ENCODE measurements at regions not wholly inside any gene's neighbourhood (a gene's known extent, or its start where the extent isn't known, plus 50 kb on each side); places are given as distances from the start of the nearest gene placed in this dataset.
A peak's percentile ranks its signal among the peaks of the same experiment; 100 is the strongest.

GRCh38 chr2:78521938-78522337, 503.6 kb upstream of the REG3G start:
- ATAC-seq (no peak), DNase-seq (ENCODE audit: low spot score) (no peak)
- TF ChIP-seq, protein P1, sequence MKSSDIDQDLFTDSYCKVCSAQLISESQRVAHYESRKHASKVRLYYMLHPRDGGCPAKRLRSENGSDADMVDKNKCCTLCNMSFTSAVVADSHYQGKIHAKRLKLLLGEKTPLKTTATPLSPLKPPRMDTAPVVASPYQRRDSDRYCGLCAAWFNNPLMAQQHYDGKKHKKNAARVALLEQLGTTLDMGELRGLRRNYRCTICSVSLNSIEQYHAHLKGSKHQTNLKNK (CRISPR knock-in tag; IDR thresholded peaks at IDR 0.05): no peak
- TF ChIP-seq NR2C2 (CRISPR knock-in tag; IDR thresholded peaks at IDR 0.05) (no peak), ZNF671 (CRISPR knock-in tag; IDR thresholded peaks at IDR 0.05) (no peak), HMGA2 (CRISPR knock-in tag; IDR thresholded peaks at IDR 0.05) (no peak), GABPB1 (CRISPR knock-in tag; IDR thresholded peaks at IDR 0.05) (no peak), SOX15 (CRISPR knock-in tag; IDR thresholded peaks at IDR 0.05) (no peak)
- TF ChIP-seq, protein P2, sequence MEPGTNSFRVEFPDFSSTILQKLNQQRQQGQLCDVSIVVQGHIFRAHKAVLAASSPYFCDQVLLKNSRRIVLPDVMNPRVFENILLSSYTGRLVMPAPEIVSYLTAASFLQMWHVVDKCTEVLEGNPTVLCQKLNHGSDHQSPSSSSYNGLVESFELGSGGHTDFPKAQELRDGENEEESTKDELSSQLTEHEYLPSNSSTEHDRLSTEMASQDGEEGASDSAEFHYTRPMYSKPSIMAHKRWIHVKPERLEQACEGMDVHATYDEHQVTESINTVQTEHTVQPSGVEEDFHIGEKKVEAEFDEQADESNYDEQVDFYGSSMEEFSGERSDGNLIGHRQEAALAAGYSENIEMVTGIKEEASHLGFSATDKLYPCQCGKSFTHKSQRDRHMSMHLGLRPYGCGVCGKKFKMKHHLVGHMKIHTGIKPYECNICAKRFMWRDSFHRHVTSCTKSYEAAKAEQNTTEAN (CRISPR knock-in tag; IDR thresholded peaks at IDR 0.05): no peak
- ChIA-PET POLR2A (no interaction called here), CTCF (no interaction called here)
- Mint-ChIP-seq H3K27me3 (ENCODE audit: low read depth) (peaks cover 5% of the 10 kb centered on the region; the same call in 1 of the 2 replicates), H3K36me3 (no peaks in the 10 kb centered on the region), H3K4me3 (no peak overlapping the region), H3K27ac (no peak overlapping the region), H3K9me3 (no peaks in the 10 kb centered on the region), H3K4me1 (no peaks in the 10 kb centered on the region)

- Mint-ChIP-seq H3K4me1 (peaks cover 18% of the 10 kb centered on the region), H3K27me3 (ENCODE audit: low read depth) (peaks cover 40% of the 10 kb centered on the region), H3K9me3 (no peaks in the 10 kb centered on the region), H3K27ac (0 out of 2 replicates have a peak overlapping the region, but pooled peaks have one; percentile 7), H3K4me3 (peak overlapping the region; percentile 9), H3K36me3 (no peaks in the 10 kb centered on the region)
- POLR2A ChIA-PET: no interaction called here
- TF ChIP-seq TEAD1 (CRISPR knock-in tag; IDR thresholded peaks at IDR 0.05): no peak
- TF ChIP-seq ZNF423 (CRISPR knock-in tag; IDR thresholded peaks at IDR 0.05): 0 out of 2 replicates have a peak, but pooled peaks have one; percentile 22
- ATAC-seq (peak; percentile 79), DNase-seq (ENCODE audit: low spot score) (no peak)
- CTCF ChIA-PET: interaction anchor here (1.0 to 1.6 kb wide), 2 partner anchors 9 to 508 kb away, joined by 3 read pairs; no protein-coding TSS in a partner anchor
Measured at GRCh38 chr2:78532762-78533379, 492.6 kb upstream of the REG3G start.

- ATAC-seq: no peak
- POLR2A ChIA-PET: interaction anchor here (0.6 kb wide), 1 partner anchor 25 kb away, joined by 7 read pairs; no protein-coding TSS in a partner anchor
- Mint-ChIP-seq H3K27ac (no peak overlapping the region), H3K4me1 (peaks cover 18% of the 10 kb centered on the region), H3K27me3 (ENCODE audit: low read depth) (peaks cover 31% of the 10 kb centered on the region), H3K9me3 (no peaks in the 10 kb centered on the region), H3K4me3 (no peak overlapping the region), H3K36me3 (no peaks in the 10 kb centered on the region)
- no peak for DNase-seq (ENCODE audit: low spot score)
- CTCF ChIA-PET: interaction anchor here (0.6 kb wide), 1 partner anchor 370 kb away, joined by 4 read pairs; no protein-coding TSS in a partner anchor
- TF ChIP-seq, protein P3, sequence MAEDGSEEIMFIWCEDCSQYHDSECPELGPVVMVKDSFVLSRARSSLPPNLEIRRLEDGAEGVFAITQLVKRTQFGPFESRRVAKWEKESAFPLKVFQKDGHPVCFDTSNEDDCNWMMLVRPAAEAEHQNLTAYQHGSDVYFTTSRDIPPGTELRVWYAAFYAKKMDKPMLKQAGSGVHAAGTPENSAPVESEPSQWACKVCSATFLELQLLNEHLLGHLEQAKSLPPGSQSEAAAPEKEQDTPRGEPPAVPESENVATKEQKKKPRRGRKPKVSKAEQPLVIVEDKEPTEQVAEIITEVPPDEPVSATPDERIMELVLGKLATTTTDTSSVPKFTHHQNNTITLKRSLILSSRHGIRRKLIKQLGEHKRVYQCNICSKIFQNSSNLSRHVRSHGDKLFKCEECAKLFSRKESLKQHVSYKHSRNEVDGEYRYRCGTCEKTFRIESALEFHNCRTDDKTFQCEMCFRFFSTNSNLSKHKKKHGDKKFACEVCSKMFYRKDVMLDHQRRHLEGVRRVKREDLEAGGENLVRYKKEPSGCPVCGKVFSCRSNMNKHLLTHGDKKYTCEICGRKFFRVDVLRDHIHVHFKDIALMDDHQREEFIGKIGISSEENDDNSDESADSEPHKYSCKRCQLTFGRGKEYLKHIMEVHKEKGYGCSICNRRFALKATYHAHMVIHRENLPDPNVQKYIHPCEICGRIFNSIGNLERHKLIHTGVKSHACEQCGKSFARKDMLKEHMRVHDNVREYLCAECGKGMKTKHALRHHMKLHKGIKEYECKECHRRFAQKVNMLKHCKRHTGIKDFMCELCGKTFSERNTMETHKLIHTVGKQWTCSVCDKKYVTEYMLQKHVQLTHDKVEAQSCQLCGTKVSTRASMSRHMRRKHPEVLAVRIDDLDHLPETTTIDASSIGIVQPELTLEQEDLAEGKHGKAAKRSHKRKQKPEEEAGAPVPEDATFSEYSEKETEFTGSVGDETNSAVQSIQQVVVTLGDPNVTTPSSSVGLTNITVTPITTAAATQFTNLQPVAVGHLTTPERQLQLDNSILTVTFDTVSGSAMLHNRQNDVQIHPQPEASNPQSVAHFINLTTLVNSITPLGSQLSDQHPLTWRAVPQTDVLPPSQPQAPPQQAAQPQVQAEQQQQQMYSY (CRISPR knock-in tag; IDR thresholded peaks at IDR 0.05): no peak
- TF ChIP-seq ZBTB21 (CRISPR knock-in tag; IDR thresholded peaks at IDR 0.05; ENCODE audit: borderline replicate concordance): no peak
- no peak for TF ChIP-seq MYBL2 (CRISPR knock-in tag; IDR thresholded peaks at IDR 0.05)
- TF ChIP-seq ATF3 (CRISPR knock-in tag; conservative IDR thresholded peaks at IDR 0.05): no peak
- no peak for TF ChIP-seq GABPB1 (CRISPR knock-in tag; IDR thresholded peaks at IDR 0.05)
- no peak for TF ChIP-seq ZNF121 (CRISPR knock-in tag; IDR thresholded peaks at IDR 0.05)
- TF ChIP-seq ZNF423 (CRISPR knock-in tag; IDR thresholded peaks at IDR 0.05): no peak
- TF ChIP-seq, protein P4, sequence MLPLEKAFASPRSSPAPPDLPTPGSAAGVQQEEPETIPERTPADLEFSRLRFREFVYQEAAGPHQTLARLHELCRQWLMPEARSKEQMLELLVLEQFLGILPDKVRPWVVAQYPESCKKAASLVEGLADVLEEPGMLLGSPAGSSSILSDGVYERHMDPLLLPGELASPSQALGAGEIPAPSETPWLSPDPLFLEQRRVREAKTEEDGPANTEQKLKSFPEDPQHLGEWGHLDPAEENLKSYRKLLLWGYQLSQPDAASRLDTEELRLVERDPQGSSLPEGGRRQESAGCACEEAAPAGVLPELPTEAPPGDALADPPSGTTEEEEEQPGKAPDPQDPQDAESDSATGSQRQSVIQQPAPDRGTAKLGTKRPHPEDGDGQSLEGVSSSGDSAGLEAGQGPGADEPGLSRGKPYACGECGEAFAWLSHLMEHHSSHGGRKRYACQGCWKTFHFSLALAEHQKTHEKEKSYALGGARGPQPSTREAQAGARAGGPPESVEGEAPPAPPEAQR (CRISPR knock-in tag; IDR thresholded peaks at IDR 0.05): no peak
- TF ChIP-seq, protein P5, sequence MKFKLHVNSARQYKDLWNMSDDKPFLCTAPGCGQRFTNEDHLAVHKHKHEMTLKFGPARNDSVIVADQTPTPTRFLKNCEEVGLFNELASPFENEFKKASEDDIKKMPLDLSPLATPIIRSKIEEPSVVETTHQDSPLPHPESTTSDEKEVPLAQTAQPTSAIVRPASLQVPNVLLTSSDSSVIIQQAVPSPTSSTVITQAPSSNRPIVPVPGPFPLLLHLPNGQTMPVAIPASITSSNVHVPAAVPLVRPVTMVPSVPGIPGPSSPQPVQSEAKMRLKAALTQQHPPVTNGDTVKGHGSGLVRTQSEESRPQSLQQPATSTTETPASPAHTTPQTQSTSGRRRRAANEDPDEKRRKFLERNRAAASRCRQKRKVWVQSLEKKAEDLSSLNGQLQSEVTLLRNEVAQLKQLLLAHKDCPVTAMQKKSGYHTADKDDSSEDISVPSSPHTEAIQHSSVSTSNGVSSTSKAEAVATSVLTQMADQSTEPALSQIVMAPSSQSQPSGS (CRISPR knock-in tag; IDR thresholded peaks at IDR 0.05; ENCODE audit: borderline replicate concordance, low read depth): no peak
- TF ChIP-seq FOXJ3 (CRISPR knock-in tag; IDR thresholded peaks at IDR 0.05; ENCODE audit: borderline replicate concordance): no peak
- TF ChIP-seq, protein P6, sequence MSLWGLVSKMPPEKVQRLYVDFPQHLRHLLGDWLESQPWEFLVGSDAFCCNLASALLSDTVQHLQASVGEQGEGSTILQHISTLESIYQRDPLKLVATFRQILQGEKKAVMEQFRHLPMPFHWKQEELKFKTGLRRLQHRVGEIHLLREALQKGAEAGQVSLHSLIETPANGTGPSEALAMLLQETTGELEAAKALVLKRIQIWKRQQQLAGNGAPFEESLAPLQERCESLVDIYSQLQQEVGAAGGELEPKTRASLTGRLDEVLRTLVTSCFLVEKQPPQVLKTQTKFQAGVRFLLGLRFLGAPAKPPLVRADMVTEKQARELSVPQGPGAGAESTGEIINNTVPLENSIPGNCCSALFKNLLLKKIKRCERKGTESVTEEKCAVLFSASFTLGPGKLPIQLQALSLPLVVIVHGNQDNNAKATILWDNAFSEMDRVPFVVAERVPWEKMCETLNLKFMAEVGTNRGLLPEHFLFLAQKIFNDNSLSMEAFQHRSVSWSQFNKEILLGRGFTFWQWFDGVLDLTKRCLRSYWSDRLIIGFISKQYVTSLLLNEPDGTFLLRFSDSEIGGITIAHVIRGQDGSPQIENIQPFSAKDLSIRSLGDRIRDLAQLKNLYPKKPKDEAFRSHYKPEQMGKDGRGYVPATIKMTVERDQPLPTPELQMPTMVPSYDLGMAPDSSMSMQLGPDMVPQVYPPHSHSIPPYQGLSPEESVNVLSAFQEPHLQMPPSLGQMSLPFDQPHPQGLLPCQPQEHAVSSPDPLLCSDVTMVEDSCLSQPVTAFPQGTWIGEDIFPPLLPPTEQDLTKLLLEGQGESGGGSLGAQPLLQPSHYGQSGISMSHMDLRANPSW (CRISPR knock-in tag; conservative IDR thresholded peaks at IDR 0.05; ENCODE audit: low read depth): no peak
- no peak for TF ChIP-seq FOXK1 (CRISPR knock-in tag; IDR thresholded peaks at IDR 0.05)
- no peak for TF ChIP-seq JAZF1 (CRISPR knock-in tag; IDR thresholded peaks at IDR 0.05)
- TF ChIP-seq OVOL2 (CRISPR knock-in tag; IDR thresholded peaks at IDR 0.05; ENCODE audit: borderline replicate concordance): no peak
Measured at GRCh38 chr2:78535395-78535794, 490.1 kb upstream of the REG3G start.
